MM.1S (cell line): ENCODE measurements at regions not wholly inside any gene's neighbourhood (a gene's known extent, or its start where the extent isn't known, plus 50 kb on each side); places are given as distances from the start of the nearest gene placed in this dataset.

Experiments
- DNase-seq: peaks from one replicate; pipeline ENCODE4 v3.0.0-alpha.2; 2015
- H2AFZ ChIP-seq: fragments of 300-600 bp; sonication (generic); 2 replicates; pipeline ENCODE4 v1.6.0; 2016; ENCODE audit warnings: antibody characterized with exemption, low read length
- H3F3A ChIP-seq: fragments of 300-600 bp; sonication (generic); 2 replicates; pipeline ENCODE4 v1.6.1; 2016; ENCODE audit warnings: mild to moderate bottlenecking, antibody characterized with exemption, low read length, moderate library complexity, mixed read lengths; ENCODE audit not compliant: insufficient read depth
- H3K27ac ChIP-seq: fragments of 300-600 bp; sonication (generic); 2 replicates; pipeline ENCODE4 v1.5.1; 2016; ENCODE audit warnings: mild to moderate bottlenecking, low read length
- H3K27me3 ChIP-seq: fragments of 300-600 bp; sonication (generic); replicated peaks from 2 replicates; pipeline ENCODE4 v1.6.0; 2016; ENCODE audit warnings: low read length; ENCODE audit not compliant: insufficient read depth
- H3K36me3 ChIP-seq: fragments of 300-600 bp; sonication (generic); replicated peaks from 2 replicates; pipeline ENCODE4 v1.6.1; 2016; ENCODE audit warnings: mild to moderate bottlenecking, low read length, mixed read lengths; ENCODE audit not compliant: insufficient read depth
- H3K4me1 ChIP-seq: fragments of 300-600 bp; sonication (generic); 2 replicates; pipeline ENCODE4 v1.6.1; 2016; ENCODE audit warnings: low read length, mixed read lengths
- H3K4me2 ChIP-seq: fragments of 300-600 bp; sonication (generic); 2 replicates; pipeline ENCODE4 v1.6.0; 2016; ENCODE audit warnings: low read depth, low read length
- H3K4me3 ChIP-seq: fragments of 300-600 bp; sonication (generic); 2 replicates; pipeline ENCODE4 v1.5.1; 2016; ENCODE audit warnings: low read length, mixed read lengths
- H3K79me2 ChIP-seq: fragments of 300-600 bp; sonication (generic); 2 replicates; pipeline ENCODE4 v1.6.1; 2016; ENCODE audit warnings: mixed run types, low read length, mixed read lengths
- H3K9ac ChIP-seq: fragments of 300-600 bp; sonication (generic); 2 replicates; pipeline ENCODE4 v1.6.1; 2016; ENCODE audit warnings: low read length, mixed read lengths
- H3K9me2 ChIP-seq: fragments of 300-600 bp; sonication (generic); replicated peaks from 2 replicates; pipeline ENCODE4 v1.6.1; 2016; ENCODE audit warnings: mild to moderate bottlenecking, low read length, mixed read lengths; ENCODE audit not compliant: insufficient read depth
- H3K9me3 ChIP-seq: fragments of 300-600 bp; sonication (generic); replicated peaks from 2 replicates; pipeline ENCODE4 v1.6.1; 2016; ENCODE audit warnings: mild to moderate bottlenecking, low read length, mixed read lengths; ENCODE audit not compliant: insufficient read depth
- H4K20me1 ChIP-seq: fragments of 300-600 bp; sonication (generic); 2 replicates; pipeline ENCODE4 v1.6.1; 2016; ENCODE audit warnings: mild to moderate bottlenecking, low read length, moderate library complexity, mixed read lengths; ENCODE audit not compliant: insufficient read depth
- CTCF ChIP-seq: fragments of 300-600 bp; sonication (generic); IDR thresholded peaks from 2 replicates; pipeline ENCODE4 v1.5.1; 2016; ENCODE audit warnings: antibody characterized with exemption, low read length, mixed read lengths
- EZH2 ChIP-seq: fragments of 300-600 bp; sonication (generic); optimal IDR thresholded peaks from 2 replicates; pipeline ENCODE3; 2017; ENCODE audit warnings: low read depth, mild to moderate bottlenecking, antibody characterized with exemption, low read length, mixed read lengths
- EZH2phosphoT487 ChIP-seq: fragments of 300-600 bp; sonication (generic); IDR thresholded peaks from 2 replicates; pipeline ENCODE4 v1.6.1; 2018; ENCODE audit warnings: antibody characterized with exemption, low read length

DNA sequence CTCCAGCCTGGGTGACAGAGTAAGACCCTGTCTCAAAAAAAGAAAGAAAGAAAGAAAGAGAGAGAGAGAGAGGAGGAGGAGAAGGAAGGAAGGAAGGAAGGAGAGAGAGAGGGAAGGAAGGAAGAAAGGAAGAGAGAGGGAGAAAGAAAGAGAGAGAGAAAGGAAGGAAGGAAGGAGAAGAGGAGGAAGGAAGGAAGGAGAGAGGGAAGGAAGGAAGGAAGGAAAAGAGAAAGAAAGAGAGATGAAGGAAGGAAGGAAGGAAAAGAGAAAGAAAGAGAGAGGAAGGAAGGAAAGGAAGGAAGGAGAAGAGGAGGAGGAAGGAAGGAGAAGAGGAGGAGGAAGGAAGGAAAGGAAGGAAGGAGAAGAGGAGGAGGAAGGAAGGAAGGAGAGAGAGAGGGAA is 82.2 kb upstream of the ATP1B1 start:
- Histone ChIP-seq H3K4me3 (no peak overlapping the region), H2AFZ (no peak overlapping the region), H3K27ac (no peak overlapping the region), H3F3A (no peaks in the 10 kb centered on the region), H3K79me2 (no peaks in the 10 kb centered on the region), H3K4me2 (no peak overlapping the region), H4K20me1 (no peaks in the 10 kb centered on the region), H3K36me3 (no peaks in the 10 kb centered on the region), H3K27me3 (no peaks in the 10 kb centered on the region), H3K9me2 (no peaks in the 10 kb centered on the region), H3K4me1 (no peaks in the 10 kb centered on the region), H3K9ac (no peak overlapping the region), H3K9me3 (no peaks in the 10 kb centered on the region)
- DNase-seq = no peak
- TF ChIP-seq EZH2phosphoT487 (no peak), CTCF (no peak), EZH2 (no peak)

DNA sequence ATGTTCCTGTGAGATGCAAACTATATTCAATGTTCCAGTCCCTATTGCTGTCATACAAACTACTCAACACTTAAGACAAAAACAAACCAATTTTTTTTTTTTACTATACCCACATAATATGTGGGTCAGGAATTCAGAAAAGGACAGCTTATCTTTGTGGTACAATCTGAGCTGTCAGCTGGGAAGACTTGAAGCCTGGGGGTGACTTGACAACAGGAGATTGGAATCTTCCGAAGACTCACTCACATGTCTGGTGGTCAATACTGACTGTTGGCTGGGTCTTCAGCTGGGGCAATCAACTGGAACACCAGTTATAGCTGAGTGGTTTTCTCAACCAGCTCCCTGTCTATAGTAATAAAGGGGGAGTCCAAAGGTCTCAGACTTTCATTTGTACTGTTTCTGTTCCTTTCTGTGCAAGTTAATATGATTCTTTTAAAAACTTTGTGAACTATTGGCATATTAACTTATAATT is 81.7 kb upstream of the ATP1B1 start:
- TF ChIP-seq EZH2phosphoT487 = no peak
- no peak for TF ChIP-seq CTCF
- TF ChIP-seq EZH2 = no peak
- H3K27ac ChIP-seq = no peak overlapping the region
- H3K9ac ChIP-seq = no peak overlapping the region
- no peaks in the 10 kb centered on the region for H3K27me3 ChIP-seq
- no peak for DNase-seq
- H4K20me1 ChIP-seq = no peaks in the 10 kb centered on the region
- no peak overlapping the region for H3K4me3 ChIP-seq
- H3K79me2 ChIP-seq = no peaks in the 10 kb centered on the region
- H2AFZ ChIP-seq = no peak overlapping the region
- H3F3A ChIP-seq = no peaks in the 10 kb centered on the region
- H3K36me3 ChIP-seq = no peaks in the 10 kb centered on the region
- no peaks in the 10 kb centered on the region for H3K4me1 ChIP-seq
- no peak overlapping the region for H3K4me2 ChIP-seq
- H3K9me2 ChIP-seq = no peaks in the 10 kb centered on the region
- no peaks in the 10 kb centered on the region for H3K9me3 ChIP-seq

GRCh38 chr1:169025412-169025811 is 81.1 kb upstream of the ATP1B1 start:
- Histone ChIP-seq H3K9ac (no peak overlapping the region), H3K36me3 (no peaks in the 10 kb centered on the region), H3K4me3 (no peak overlapping the region), H4K20me1 (no peaks in the 10 kb centered on the region), H3K27ac (no peak overlapping the region), H3K9me3 (no peaks in the 10 kb centered on the region), H3F3A (no peaks in the 10 kb centered on the region), H3K79me2 (no peaks in the 10 kb centered on the region), H3K4me2 (no peak overlapping the region), H2AFZ (no peak overlapping the region), H3K9me2 (no peaks in the 10 kb centered on the region), H3K4me1 (no peaks in the 10 kb centered on the region), H3K27me3 (no peaks in the 10 kb centered on the region)
- no peak for DNase-seq
- TF ChIP-seq EZH2phosphoT487 (no peak), CTCF (no peak), EZH2 (no peak)
